Astrocyte of the spinal cord (primary cell): ENCODE measurements at regions not wholly inside any gene's neighbourhood (a gene's known extent, or its start where the extent isn't known, plus 50 kb on each side); places are given as distances from the start of the nearest gene placed in this dataset.

Experiments
- DNase-seq: peaks from one replicate; pipeline ENCODE4 v3.0.0; 2011; ENCODE audit warnings: low read depth, low spot score
- H3K4me3 ChIP-seq: 2 replicates; pipeline ENCODE4 v1.5.1; 2011; ENCODE audit warnings: low read depth, mild to moderate bottlenecking, low read length, moderate library complexity
- CTCF ChIP-seq: IDR thresholded peaks from 2 replicates; pipeline ENCODE4 v1.5.1; 2012; ENCODE audit warnings: low read depth, mild to moderate bottlenecking, low read length, inconsistent platforms
- in situ Hi-C: cut with HindIII; loops from 2 replicates; pipeline ENCODE4 v1.10.0; 2017; ENCODE audit warnings: low sequenced_read_pairs

GRCh38 chr11:115761817-115762216 is 257.6 kb upstream of the CADM1 start:
- no peak for DNase-seq
- TF ChIP-seq CTCF = no peak

GRCh38 chr11:115761348-115761747 is 257.1 kb upstream of the CADM1 start:
- in situ Hi-C loops = no loop called here
- no peak for DNase-seq
- no peak overlapping the region for H3K4me3 ChIP-seq
- no peak for TF ChIP-seq CTCF

More at GRCh38 chr11:115761817-115762216, 257.6 kb upstream of the CADM1 start:
- in situ Hi-C loops = no loop called here
- H3K4me3 ChIP-seq = no peak overlapping the region

- peak; percentile 2 for DNase-seq
- H3K4me3 ChIP-seq = peak overlapping the region; percentile 40
- TF ChIP-seq CTCF = no peak
- in situ Hi-C loops = no loop called here
Observed at GRCh38 chr11:115760461-115761320, 256.5 kb upstream of the CADM1 start.

GRCh38 chr11:115759622-115760460 is 255.6 kb upstream of the CADM1 start:
- H3K4me3 ChIP-seq = peak overlapping the region; percentile 40
- peak; percentile 10 for DNase-seq
- in situ Hi-C loops = no loop called here
- TF ChIP-seq CTCF = no peak

- no peak overlapping the region for H3K4me3 ChIP-seq
- DNase-seq = no peak
- no peak for TF ChIP-seq CTCF
- in situ Hi-C loops = no loop called here
Observed at GRCh38 chr11:115758011-115758410, 253.8 kb upstream of the CADM1 start.

GRCh38 chr11:115751243-115752015 is 247.2 kb upstream of the CADM1 start:
- no peak for TF ChIP-seq CTCF
- no peak overlapping the region for H3K4me3 ChIP-seq
- DNase-seq = no peak
- in situ Hi-C loops = no loop called here
